H9 (cell line): ENCODE measurements at regions not wholly inside any gene's neighbourhood (a gene's known extent, or its start where the extent isn't known, plus 50 kb on each side); places are given as distances from the start of the nearest gene placed in this dataset.
"Not testable (repeated sequence)": the region's sequence is repeated elsewhere in the genome, so short reads cannot be mapped to it uniquely, and the experiment has no call there.

Experiments used
- DNase-seq: peaks from one replicate; pipeline ENCODE4 v3.0.0-alpha.2; 2017
- H2AFZ ChIP-seq: one replicate; pipeline ENCODE4 v1.6.1; 2013; ENCODE audit warnings: mild to moderate bottlenecking, low read length, control low read depth, moderate library complexity
- H2AK5ac ChIP-seq: 2 replicates; pipeline ENCODE4 v1.6.1; 2013; ENCODE audit warnings: low read length, control low read depth, mixed read lengths; ENCODE audit not compliant: insufficient read length
- H2BK120ac ChIP-seq: one replicate; pipeline ENCODE4 v1.6.1; 2013; ENCODE audit warnings: low read depth, mild to moderate bottlenecking, low read length, control low read depth, inconsistent platforms; ENCODE audit not compliant: poor library complexity, severe bottlenecking
- H2BK12ac ChIP-seq: 2 replicates; pipeline ENCODE4 v1.6.1; 2013; ENCODE audit warnings: low read length, control low read depth, mixed read lengths, low read depth; ENCODE audit not compliant: insufficient read length
- H2BK15ac ChIP-seq: 2 replicates; pipeline ENCODE4 v1.6.1; 2013; ENCODE audit warnings: low read depth, low read length, control low read depth
- H2BK20ac ChIP-seq: one replicate; pipeline ENCODE4 v1.6.1; 2013; ENCODE audit warnings: low read depth, mild to moderate bottlenecking, low read length, control low read depth, inconsistent platforms; ENCODE audit not compliant: poor library complexity, severe bottlenecking
- H2BK5ac ChIP-seq: 2 replicates; pipeline ENCODE4 v1.6.1; 2013; ENCODE audit warnings: low read length, control low read depth, mixed read lengths; ENCODE audit not compliant: insufficient read length
- H3K14ac ChIP-seq: 2 replicates; pipeline ENCODE4 v1.6.1; 2013; ENCODE audit warnings: low read length, control low read depth; ENCODE audit not compliant: insufficient read depth
- H3K18ac ChIP-seq: 2 replicates; pipeline ENCODE4 v1.6.1; 2013; ENCODE audit warnings: low read depth, mild to moderate bottlenecking, mixed read lengths, low read length, control low read depth; ENCODE audit not compliant: insufficient read length
- H3K23ac ChIP-seq: 2 replicates; pipeline ENCODE4 v1.6.1; 2013; ENCODE audit warnings: low read length, control low read depth, mixed read lengths, low read depth; ENCODE audit not compliant: insufficient read length
- H3K23me2 ChIP-seq: 2 replicates; pipeline ENCODE4 v1.6.1; 2013; ENCODE audit warnings: low read depth, mild to moderate bottlenecking, mixed read lengths, low read length, control low read depth; ENCODE audit not compliant: insufficient read length, poor library complexity, severe bottlenecking
- H3K27ac ChIP-seq: 2 replicates; pipeline ENCODE4 v1.5.1; 2013; ENCODE audit warnings: low read length, control low read depth, mixed read lengths, low read depth; ENCODE audit not compliant: insufficient read length
- H3K27me3 ChIP-seq: 2 replicates; pipeline ENCODE4 v1.6.1; 2013; ENCODE audit warnings: low read length, control low read depth, inconsistent platforms; ENCODE audit not compliant: insufficient read depth
- H3K4ac ChIP-seq: 2 replicates; pipeline ENCODE4 v1.6.1; 2013; ENCODE audit warnings: low read depth, mild to moderate bottlenecking, control low read depth, inconsistent platforms, low read length, moderate library complexity
- H3K4me1 ChIP-seq: 2 replicates; pipeline ENCODE4 v1.6.1; 2013; ENCODE audit warnings: low read length, control low read depth, inconsistent platforms; ENCODE audit not compliant: insufficient read depth
- H3K4me2 ChIP-seq: 2 replicates; pipeline ENCODE4 v1.6.1; 2013; ENCODE audit warnings: low read length, control low read depth, mixed read lengths; ENCODE audit not compliant: insufficient read length, insufficient read depth
- H3K56ac ChIP-seq: 2 replicates; pipeline ENCODE4 v1.6.1; 2013; ENCODE audit warnings: low read depth, mild to moderate bottlenecking, mixed read lengths, low read length, control low read depth; ENCODE audit not compliant: insufficient read length
- H3K79me1 ChIP-seq: 2 replicates; pipeline ENCODE4 v1.6.1; 2013; ENCODE audit warnings: low read depth, mild to moderate bottlenecking, moderate library complexity, low read length, control low read depth, inconsistent platforms; ENCODE audit not compliant: insufficient read depth, poor library complexity, severe bottlenecking
- H3K79me2 ChIP-seq: 2 replicates; pipeline ENCODE4 v1.6.1; 2013; ENCODE audit warnings: low read length, control low read depth, inconsistent platforms; ENCODE audit not compliant: insufficient read depth
- H3K9ac ChIP-seq: 2 replicates; pipeline ENCODE4 v1.6.1; 2013; ENCODE audit warnings: low read length, control low read depth, mixed read lengths; ENCODE audit not compliant: insufficient read length; ENCODE audit errors: extremely low read depth
- H3K9me3 ChIP-seq: one replicate; pipeline ENCODE4 v1.6.1; 2013; ENCODE audit warnings: low read depth, low read length, inconsistent platforms; ENCODE audit not compliant: control insufficient read depth
- H3T11ph ChIP-seq: one replicate; pipeline ENCODE4 v1.6.1; 2013; ENCODE audit warnings: mild to moderate bottlenecking, low read length, control low read depth, inconsistent platforms
- H4K20me1 ChIP-seq: one replicate; pipeline ENCODE4 v1.6.1; 2013; ENCODE audit not compliant: control insufficient read depth, insufficient read length, insufficient read depth
- H4K5ac ChIP-seq: 2 replicates; pipeline ENCODE4 v1.6.1; 2013; ENCODE audit warnings: low read depth, mild to moderate bottlenecking, mixed read lengths, low read length, control low read depth; ENCODE audit not compliant: insufficient read length
- H4K8ac ChIP-seq: replicated peaks from 2 replicates; pipeline ENCODE4 v1.6.1; 2013; ENCODE audit warnings: low read length, control low read depth, mixed read lengths, low read depth; ENCODE audit not compliant: insufficient read length
- H4K91ac ChIP-seq: 2 replicates; pipeline ENCODE4 v1.6.1; 2013; ENCODE audit warnings: low read depth, mild to moderate bottlenecking, moderate library complexity, mixed read lengths, low read length, control low read depth; ENCODE audit not compliant: insufficient read length
- H3K27ac Mint-ChIP-seq, 3 experiments: 2 replicates in 2 of 3; 3 replicates in 1 of 3; pipeline ENCODE4 v1.8.0; 2020 to 2021; ENCODE audit warnings: mixed read lengths in 3 of 3, mild to moderate bottlenecking in 1 of 3, moderate library complexity in 1 of 3
- H3K27me3 Mint-ChIP-seq: 2 replicates; pipeline ENCODE4 v1.8.0; 2021; ENCODE audit warnings: low read depth, mild to moderate bottlenecking, moderate library complexity, mixed read lengths
- H3K36me3 Mint-ChIP-seq, 3 experiments: 2 replicates in 2 of 3; 3 replicates in 1 of 3; pipeline ENCODE4 v1.8.0; 2020 to 2021; ENCODE audit warnings: low read depth in 3 of 3, mixed read lengths in 3 of 3; ENCODE audit not compliant: insufficient read depth in 1 of 3
- H3K4me1 Mint-ChIP-seq, 2 experiments: 2 replicates each; pipeline ENCODE4 v1.8.0; 2020; ENCODE audit warnings: mixed read lengths in 2 of 2
- H3K4me3 Mint-ChIP-seq, 2 experiments: 2 replicates in 1 of 2; 3 replicates in 1 of 2; pipeline ENCODE4 v1.8.0; 2020 to 2021; ENCODE audit warnings: mild to moderate bottlenecking in 2 of 2, mixed read lengths in 2 of 2, moderate library complexity in 1 of 2
- H3K9me3 Mint-ChIP-seq, 2 experiments: 2 replicates in 1 of 2; 3 replicates in 1 of 2; pipeline ENCODE4 v1.8.0; 2020; ENCODE audit warnings: mild to moderate bottlenecking in 2 of 2, mixed read lengths in 2 of 2, moderate library complexity in 1 of 2
- WGBS: extraction: QIAGEN DNeasy Blood & Tissue Kit; methylation state at CpG from one replicate; pipeline ENCODE4 v1.1.7; 2013; ENCODE audit warnings: missing lambda C conversion rate, low lambda C conversion rate, mixed read lengths; ENCODE audit not compliant: insufficient read length; ENCODE audit errors: extremely low coverage; 5-methylcytosine and 5-hydroxymethylcytosine counted together

DNA sequence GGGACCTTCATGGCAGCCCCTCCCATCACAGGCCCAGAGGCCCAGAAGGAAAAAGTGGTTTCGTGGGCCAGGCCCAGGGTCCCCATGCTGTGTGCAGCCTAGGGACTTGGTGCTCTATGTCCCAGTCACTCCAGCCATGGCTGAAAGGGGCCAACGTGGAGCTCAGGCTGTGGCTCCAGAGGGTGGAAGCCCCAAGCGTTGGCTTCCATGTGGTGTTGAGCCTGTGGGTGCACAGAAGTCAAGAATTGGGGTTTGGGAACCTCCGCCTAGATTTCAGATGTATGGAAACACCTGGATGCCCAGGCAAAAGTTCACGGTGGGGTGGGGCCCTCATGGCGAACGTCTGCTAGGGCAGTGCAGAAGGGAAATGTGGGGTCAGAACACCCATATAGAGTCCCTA is 105.3 kb upstream of the UNC5B start:
- not testable (repeated sequence) for H3K79me1 ChIP-seq, H2BK15ac ChIP-seq, H3K27ac Mint-ChIP-seq, H3T11ph ChIP-seq, H3K23ac ChIP-seq, H4K20me1 ChIP-seq, H2BK120ac ChIP-seq, H3K56ac ChIP-seq, H4K5ac ChIP-seq, H3K27ac ChIP-seq, H3K79me2 ChIP-seq, H3K9ac ChIP-seq, H3K27me3 ChIP-seq, H4K8ac ChIP-seq, H3K4me2 ChIP-seq, H2BK5ac ChIP-seq, H3K4me3 Mint-ChIP-seq, H2BK20ac ChIP-seq, H3K4ac ChIP-seq, H2AFZ ChIP-seq, H4K91ac ChIP-seq, DNase-seq, H3K27me3 Mint-ChIP-seq, H2AK5ac ChIP-seq, H3K4me1 Mint-ChIP-seq, H3K4me1 ChIP-seq, H3K9me3 ChIP-seq, H2BK12ac ChIP-seq, H3K23me2 ChIP-seq, H3K18ac ChIP-seq, H3K14ac ChIP-seq
- Mint-ChIP-seq H3K36me3 (peaks cover 9 to 28% (median 11%) of the 10 kb centered on the region in 3 experiments), H3K9me3 (peaks cover 24 to 29% of the 10 kb centered on the region in 2 experiments)
- WGBS, result no CpG with 5 or more reads among the region's 7 CpGs

DNA sequence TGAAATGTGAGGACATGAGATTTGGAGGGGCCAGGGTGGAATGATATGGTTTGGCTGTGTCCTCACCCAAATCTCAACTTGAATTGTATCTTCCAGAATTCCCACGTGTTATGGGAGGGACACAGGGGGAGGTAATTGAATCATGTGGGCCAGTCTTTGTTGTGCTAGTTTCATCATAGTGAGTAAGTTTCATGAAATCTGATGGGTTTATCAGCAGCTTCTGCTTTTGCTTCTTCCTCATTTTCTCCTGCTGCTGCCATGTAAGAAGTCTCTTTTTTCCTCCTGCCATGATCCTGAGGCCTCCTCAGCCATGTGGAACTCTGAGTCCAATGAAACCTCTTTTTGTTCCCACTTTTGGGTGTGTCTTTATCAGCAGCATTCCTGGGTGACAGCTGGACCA is 104.3 kb upstream of the UNC5B start:
- not testable (repeated sequence) for H3K23me2 ChIP-seq, H2BK15ac ChIP-seq, H3K4me1 ChIP-seq, H3K27ac ChIP-seq, H4K20me1 ChIP-seq, H4K5ac ChIP-seq, H3K14ac ChIP-seq, H3K56ac ChIP-seq, H3K27me3 Mint-ChIP-seq, H4K91ac ChIP-seq, H2BK5ac ChIP-seq, H2AFZ ChIP-seq, H2BK12ac ChIP-seq, H3K9ac ChIP-seq, H3K23ac ChIP-seq, H3K79me1 ChIP-seq, H3K27ac Mint-ChIP-seq, H3K79me2 ChIP-seq, H2BK120ac ChIP-seq, H3K4me1 Mint-ChIP-seq, H3K27me3 ChIP-seq, H2BK20ac ChIP-seq, H2AK5ac ChIP-seq, H3K4ac ChIP-seq, DNase-seq, H3T11ph ChIP-seq, H3K4me3 Mint-ChIP-seq, H4K8ac ChIP-seq, H3K18ac ChIP-seq, H3K9me3 ChIP-seq, H3K4me2 ChIP-seq
- Mint-ChIP-seq H3K36me3 (peaks cover 9 to 28% (median 11%) of the 10 kb centered on the region in 3 experiments), H3K9me3 (peaks cover 24 to 31% of the 10 kb centered on the region in 2 experiments)
- WGBS, result no CpG with 5 or more reads among the region's 1 CpG
